Peyer's patch (tissue), 4 donors: ENCODE measurements at regions not wholly inside any gene's neighbourhood (a gene's known extent, or its start where the extent isn't known, plus 50 kb on each side); places are given as distances from the start of the nearest gene placed in this dataset.

Experiments used
- DNase-seq, 3 donors: peaks; one replicate each; pipeline ENCODE4 v3.0.0-alpha.2; 2017 to 2019
- H3K27ac ChIP-seq, 4 donors: fragments of 200-600 bp; sonication (generic); one replicate each; pipeline ENCODE4 v1.5.1; 2016 to 2019
- H3K27me3 ChIP-seq, 2 donors: fragments of 200-600 bp; sonication (generic); one replicate each; pipeline ENCODE4 v1.5.1; 2019
- H3K36me3 ChIP-seq, 3 donors: fragments of 200-600 bp; sonication (generic); one replicate each; pipeline ENCODE4 v1.5.1; 2016 to 2019
- H3K4me1 ChIP-seq, 4 donors: fragments of 200-600 bp; sonication (generic); one replicate each; pipeline ENCODE4 v1.5.1; 2016 to 2019
- H3K4me3 ChIP-seq, 4 donors: fragments of 200-600 bp; sonication (generic); 1 replicate in 3 of 4; 2 replicates in 1 of 4; pipeline ENCODE4 v1.5.1; 2016 to 2019; ENCODE audit warnings: mild to moderate bottlenecking in 1 of 4
- H3K9me3 ChIP-seq, 4 donors: fragments of 200-600 bp; sonication (generic); one replicate each; pipeline ENCODE4 v1.5.1; 2016 to 2019; ENCODE audit warnings: mild to moderate bottlenecking in 1 of 4
- POLR2A ChIP-seq, 2 donors: fragments of 450-650 bp; IDR thresholded peaks; one replicate each; pipeline ENCODE4 v1.5.1; 2017; ENCODE audit warnings: antibody characterized with exemption in 2 of 2, mild to moderate bottlenecking in 2 of 2, moderate library complexity in 2 of 2
- TF ChIP-seq, protein P1 (sequence below), 6 experiments: fragments of 450-650 bp in 4 of 6; fragments of 200-600 bp in 2 of 6; sonication (generic) in 1 of 6; IDR thresholded peaks; one replicate each; pipeline ENCODE4 v1.5.1; 2017 to 2019; ENCODE audit warnings: antibody characterized with exemption in 6 of 6, mild to moderate bottlenecking in 3 of 6, moderate library complexity in 1 of 6

DNA sequence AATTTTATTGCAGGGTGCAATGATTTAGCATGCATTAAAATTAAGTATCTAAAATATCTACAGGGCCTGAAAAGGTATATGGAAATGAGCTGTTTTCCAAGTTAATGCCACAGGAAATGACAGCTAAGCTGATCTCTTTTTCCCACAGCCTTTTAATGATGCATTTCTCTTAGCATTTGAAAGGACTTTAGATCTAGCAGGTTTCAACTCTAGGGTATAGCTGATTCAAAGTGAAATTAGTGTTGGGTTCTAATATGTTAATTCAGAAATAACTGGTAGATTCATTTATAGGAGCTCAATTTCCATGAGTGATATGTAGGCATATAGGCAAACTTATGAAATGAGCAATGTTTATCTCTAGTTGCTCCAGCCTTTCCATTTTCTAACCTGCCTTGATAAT lies 274.2 kb downstream of the CASP12 start:
- no peaks in the 10 kb centered on the region for H3K4me1 ChIP-seq
- no peak overlapping the region for H3K4me3 ChIP-seq
- no peaks in the 10 kb centered on the region for H3K9me3 ChIP-seq
- TF ChIP-seq POLR2A (IDR thresholded peaks at IDR 0.05), result no peak
- TF ChIP-seq, protein P1, sequence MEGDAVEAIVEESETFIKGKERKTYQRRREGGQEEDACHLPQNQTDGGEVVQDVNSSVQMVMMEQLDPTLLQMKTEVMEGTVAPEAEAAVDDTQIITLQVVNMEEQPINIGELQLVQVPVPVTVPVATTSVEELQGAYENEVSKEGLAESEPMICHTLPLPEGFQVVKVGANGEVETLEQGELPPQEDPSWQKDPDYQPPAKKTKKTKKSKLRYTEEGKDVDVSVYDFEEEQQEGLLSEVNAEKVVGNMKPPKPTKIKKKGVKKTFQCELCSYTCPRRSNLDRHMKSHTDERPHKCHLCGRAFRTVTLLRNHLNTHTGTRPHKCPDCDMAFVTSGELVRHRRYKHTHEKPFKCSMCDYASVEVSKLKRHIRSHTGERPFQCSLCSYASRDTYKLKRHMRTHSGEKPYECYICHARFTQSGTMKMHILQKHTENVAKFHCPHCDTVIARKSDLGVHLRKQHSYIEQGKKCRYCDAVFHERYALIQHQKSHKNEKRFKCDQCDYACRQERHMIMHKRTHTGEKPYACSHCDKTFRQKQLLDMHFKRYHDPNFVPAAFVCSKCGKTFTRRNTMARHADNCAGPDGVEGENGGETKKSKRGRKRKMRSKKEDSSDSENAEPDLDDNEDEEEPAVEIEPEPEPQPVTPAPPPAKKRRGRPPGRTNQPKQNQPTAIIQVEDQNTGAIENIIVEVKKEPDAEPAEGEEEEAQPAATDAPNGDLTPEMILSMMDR (IDR thresholded peaks at IDR 0.05), result no peak
- no peaks in the 10 kb centered on the region for H3K36me3 ChIP-seq
- no peaks in the 10 kb centered on the region for H3K27me3 ChIP-seq
- DNase-seq, result no peak
- H3K27ac ChIP-seq, result no peak overlapping the region

DNA sequence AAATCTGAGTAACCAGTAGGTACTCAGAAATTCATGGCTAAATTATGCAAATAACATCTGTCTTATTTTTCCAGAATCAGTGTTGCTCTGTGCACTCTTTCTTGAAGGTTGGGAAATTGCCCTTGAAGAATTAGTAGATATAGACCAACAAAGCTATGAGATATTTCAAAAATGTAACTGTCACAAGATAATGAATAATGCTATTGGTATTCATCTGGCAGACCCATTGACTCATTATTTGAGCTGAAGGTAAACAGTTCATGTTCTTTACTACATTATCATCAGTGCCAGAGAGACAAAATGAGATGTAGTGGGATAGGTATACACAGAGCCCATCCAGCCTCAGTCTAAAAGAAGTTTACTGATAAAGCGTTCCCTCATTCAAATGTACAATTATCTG lies 274.7 kb downstream of the CASP12 start:
- H3K27ac ChIP-seq, result no peak overlapping the region
- no peaks in the 10 kb centered on the region for H3K27me3 ChIP-seq
- no peaks in the 10 kb centered on the region for H3K36me3 ChIP-seq
- no peak overlapping the region for H3K4me3 ChIP-seq
- TF ChIP-seq, protein P1 (IDR thresholded peaks at IDR 0.05), result no peak
- no peak for TF ChIP-seq POLR2A (IDR thresholded peaks at IDR 0.05)
- DNase-seq, result no peak
- H3K4me1 ChIP-seq, result no peaks in the 10 kb centered on the region
- no peaks in the 10 kb centered on the region for H3K9me3 ChIP-seq

DNA sequence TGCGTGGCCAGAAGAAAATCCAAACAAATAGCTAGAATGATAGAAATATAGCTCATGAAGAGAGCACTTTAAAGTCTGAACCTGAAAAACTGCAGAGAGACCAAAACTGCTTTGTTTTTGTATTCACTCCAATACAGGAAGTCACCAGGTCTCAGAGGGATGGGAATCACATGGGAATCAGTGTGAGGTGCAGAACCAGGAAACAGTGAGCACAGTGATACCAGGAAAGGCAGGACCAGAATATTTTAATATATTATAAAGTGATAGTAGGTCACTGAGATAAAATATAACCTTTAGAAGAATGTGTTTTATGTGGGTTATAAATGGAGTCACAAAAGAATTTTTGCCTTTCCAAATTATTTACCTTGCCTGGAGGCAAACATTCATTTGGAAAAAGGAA lies 277.3 kb downstream of the CASP12 start:
- no peaks in the 10 kb centered on the region for H3K27me3 ChIP-seq
- no peaks in the 10 kb centered on the region for H3K36me3 ChIP-seq
- no peak overlapping the region for H3K4me3 ChIP-seq
- TF ChIP-seq, protein P1 (IDR thresholded peaks at IDR 0.05), result no peak
- TF ChIP-seq POLR2A (IDR thresholded peaks at IDR 0.05), result no peak
- H3K27ac ChIP-seq, result no peak overlapping the region
- no peaks in the 10 kb centered on the region for H3K9me3 ChIP-seq
- DNase-seq, result no peak
- no peaks in the 10 kb centered on the region for H3K4me1 ChIP-seq

DNA sequence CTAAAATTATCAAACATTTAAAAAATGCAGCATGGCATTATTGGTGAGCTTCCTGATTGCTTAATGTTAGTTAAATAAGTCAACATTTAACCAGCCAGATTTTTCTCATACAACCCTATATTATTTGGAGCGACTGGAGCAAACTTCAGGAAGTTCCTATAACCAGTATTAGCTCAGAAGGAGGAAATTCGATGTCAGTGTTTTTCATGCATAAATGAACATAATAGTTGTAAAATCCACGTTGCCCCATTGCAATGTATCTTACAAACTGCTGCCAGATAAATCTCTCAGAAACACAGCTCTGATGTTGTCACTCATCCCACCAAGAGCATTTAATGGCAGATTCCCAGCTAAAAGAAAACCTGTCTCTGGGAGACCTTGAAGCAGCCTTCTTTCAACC lies 278.5 kb downstream of the CASP12 start:
- H3K4me3 ChIP-seq, result no peak overlapping the region
- H3K9me3 ChIP-seq, result no peaks in the 10 kb centered on the region
- H3K27ac ChIP-seq, result no peak overlapping the region
- TF ChIP-seq POLR2A (IDR thresholded peaks at IDR 0.05), result no peak
- TF ChIP-seq, protein P1 (IDR thresholded peaks at IDR 0.05), result no peak
- no peaks in the 10 kb centered on the region for H3K36me3 ChIP-seq
- H3K27me3 ChIP-seq, result no peaks in the 10 kb centered on the region
- no peaks in the 10 kb centered on the region for H3K4me1 ChIP-seq
- no peak for DNase-seq

DNA sequence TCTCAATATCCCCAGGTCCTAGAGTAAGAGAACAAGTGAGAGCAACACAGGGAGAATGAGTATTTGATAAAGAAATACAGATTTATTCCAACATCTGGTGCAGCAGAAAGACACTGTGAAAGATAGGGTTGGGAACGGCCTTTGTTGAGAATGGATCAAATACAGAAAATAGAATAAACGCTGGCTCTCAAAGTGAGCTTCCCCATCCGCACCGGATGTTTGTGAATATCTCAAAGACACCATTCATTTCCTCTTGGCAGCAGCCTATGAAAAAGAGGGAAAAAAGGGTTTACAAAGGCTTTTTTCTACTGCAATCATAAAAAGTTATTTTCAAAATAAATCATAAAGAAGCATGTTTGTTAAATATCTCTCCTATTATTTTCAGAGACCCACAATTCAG lies 279.3 kb downstream of the CASP12 start:
- Histone ChIP-seq H3K9me3 (no peaks in the 10 kb centered on the region), H3K27ac (no peak overlapping the region), H3K27me3 (no peaks in the 10 kb centered on the region), H3K4me1 (no peaks in the 10 kb centered on the region), H3K36me3 (no peaks in the 10 kb centered on the region), H3K4me3 (no peak overlapping the region)
- DNase-seq, result no peak
- TF ChIP-seq POLR2A (IDR thresholded peaks at IDR 0.05), result no peak
- TF ChIP-seq, protein P1 (IDR thresholded peaks at IDR 0.05), result no peak

DNA sequence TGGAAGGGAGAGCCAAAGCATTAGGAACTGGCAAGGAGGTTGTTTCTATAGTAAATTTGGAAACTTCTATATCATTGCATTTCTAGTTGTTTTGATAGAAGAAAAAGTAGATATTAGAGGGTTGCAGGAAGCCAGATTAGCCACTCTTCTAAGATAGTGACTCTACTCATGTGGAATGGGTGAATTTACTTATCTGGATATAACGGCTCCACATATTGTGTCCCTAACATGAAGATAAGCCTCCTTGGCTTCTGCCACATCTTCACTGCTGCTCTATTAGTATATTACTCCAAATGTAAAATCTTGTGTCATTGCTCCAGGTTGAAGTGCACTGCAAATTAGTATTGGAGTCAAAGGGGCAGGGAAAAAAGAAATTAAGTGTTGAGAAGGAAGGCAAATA lies 283.3 kb downstream of the CASP12 start:
- no peak overlapping the region for H3K4me3 ChIP-seq
- H3K36me3 ChIP-seq, result no peaks in the 10 kb centered on the region
- H3K27me3 ChIP-seq, result no peaks in the 10 kb centered on the region
- TF ChIP-seq POLR2A (IDR thresholded peaks at IDR 0.05), result no peak
- TF ChIP-seq, protein P1 (IDR thresholded peaks at IDR 0.05), result no peak
- no peaks in the 10 kb centered on the region for H3K9me3 ChIP-seq
- H3K27ac ChIP-seq, result no peak overlapping the region
- DNase-seq, result no peak
- no peaks in the 10 kb centered on the region for H3K4me1 ChIP-seq
